ACC112 (cell line): ENCODE measurements at regions not wholly inside any gene's neighbourhood (a gene's known extent, or its start where the extent isn't known, plus 50 kb on each side); places are given as distances from the start of the nearest gene placed in this dataset.
A peak's percentile ranks its signal among the peaks of the same experiment; 100 is the strongest.

Experiments
- H2AFZ ChIP-seq: fragments of 200-600 bp; sonication (generic); one replicate; pipeline ENCODE4 v1.6.0; 2017; ENCODE audit warnings: antibody characterized with exemption, low read length; ENCODE audit not compliant: unreplicated experiment
- H3K27ac ChIP-seq: fragments of 200-600 bp; sonication (generic); 2 replicates; pipeline ENCODE4 v1.5.1; 2014; ENCODE audit warnings: low read depth, mild to moderate bottlenecking, antibody characterized with exemption, low read length, moderate library complexity
- H3K27me3 ChIP-seq: fragments of 200-600 bp; sonication (generic); 2 replicates; pipeline ENCODE4 v1.6.1; 2014; ENCODE audit warnings: mild to moderate bottlenecking, antibody characterized with exemption, low read length, moderate library complexity, mixed read lengths; ENCODE audit not compliant: insufficient read depth
- H3K36me3 ChIP-seq: fragments of 200-600 bp; sonication (generic); 2 replicates; pipeline ENCODE4 v1.6.1; 2016; ENCODE audit warnings: mild to moderate bottlenecking, antibody characterized with exemption, low read length, moderate library complexity, mixed read lengths; ENCODE audit not compliant: insufficient read depth
- H3K4me1 ChIP-seq: fragments of 200-600 bp; sonication (generic); one replicate; pipeline ENCODE4 v1.6.1; 2016; ENCODE audit warnings: low read length, mixed read lengths; ENCODE audit not compliant: insufficient read depth, unreplicated experiment, control insufficient read depth
- H3K4me3 ChIP-seq: fragments of 200-600 bp; sonication (generic); 2 replicates; pipeline ENCODE4 v1.5.1; 2014; ENCODE audit warnings: mild to moderate bottlenecking, low read depth, low read length
- H3K79me2 ChIP-seq: fragments of 200-600 bp; sonication (generic); one replicate; pipeline ENCODE4 v1.6.0; 2016; ENCODE audit warnings: low read length; ENCODE audit not compliant: control insufficient read depth, unreplicated experiment, insufficient read depth

DNA sequence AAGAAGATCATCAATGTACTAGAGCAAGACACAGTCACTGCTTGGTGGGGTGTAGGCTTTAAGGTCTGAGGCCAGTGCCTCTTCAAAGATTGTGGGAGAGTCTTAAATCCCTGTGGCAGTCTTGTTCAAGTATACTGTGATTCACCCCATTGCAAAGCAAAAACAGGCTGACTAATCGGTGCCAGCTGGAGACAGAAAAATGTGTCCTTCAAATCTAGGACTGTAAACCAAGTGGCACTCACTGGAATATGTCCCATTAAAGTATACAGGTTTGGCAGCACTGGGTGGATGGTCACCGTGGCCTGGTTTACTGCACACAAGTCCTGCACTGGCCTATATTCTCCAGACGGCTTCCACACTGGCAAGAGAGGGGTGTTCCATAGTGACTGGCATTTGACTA, 1315.3 kb downstream of the TMEM121 start:
- Histone ChIP-seq H3K36me3 (no peaks in the 10 kb centered on the region), H3K79me2 (no peaks in the 10 kb centered on the region), H3K4me3 (no peak overlapping the region), H3K4me1 (no peaks in the 10 kb centered on the region), H3K27ac (no peak overlapping the region), H3K27me3 (no peaks in the 10 kb centered on the region), H2AFZ (no peak overlapping the region)

DNA sequence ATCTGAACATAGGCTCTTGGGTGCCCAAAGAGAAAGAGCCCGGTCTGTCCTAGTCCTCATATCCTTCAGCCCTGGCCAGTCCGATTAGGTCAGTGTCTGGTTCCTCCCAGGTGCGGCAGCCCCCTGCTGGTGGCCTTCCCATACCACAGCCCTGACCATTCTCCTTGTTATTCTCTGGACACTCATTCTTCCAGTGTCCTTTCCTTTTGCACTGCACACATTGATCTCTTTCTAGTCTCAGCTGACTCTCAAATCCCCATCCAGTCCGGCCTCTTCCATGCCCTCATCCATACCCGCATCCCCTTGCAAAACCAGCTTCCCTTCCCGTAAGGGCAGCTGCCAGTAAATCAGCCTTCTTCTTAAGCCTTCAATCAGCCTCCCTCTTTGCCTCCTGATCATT, 1316.3 kb downstream of the TMEM121 start:
- no peaks in the 10 kb centered on the region for H3K36me3 ChIP-seq
- no peaks in the 10 kb centered on the region for H3K4me1 ChIP-seq
- H2AFZ ChIP-seq: no peak overlapping the region
- no peaks in the 10 kb centered on the region for H3K27me3 ChIP-seq
- H3K27ac ChIP-seq: no peak overlapping the region
- H3K4me3 ChIP-seq: no peak overlapping the region
- no peaks in the 10 kb centered on the region for H3K79me2 ChIP-seq

DNA sequence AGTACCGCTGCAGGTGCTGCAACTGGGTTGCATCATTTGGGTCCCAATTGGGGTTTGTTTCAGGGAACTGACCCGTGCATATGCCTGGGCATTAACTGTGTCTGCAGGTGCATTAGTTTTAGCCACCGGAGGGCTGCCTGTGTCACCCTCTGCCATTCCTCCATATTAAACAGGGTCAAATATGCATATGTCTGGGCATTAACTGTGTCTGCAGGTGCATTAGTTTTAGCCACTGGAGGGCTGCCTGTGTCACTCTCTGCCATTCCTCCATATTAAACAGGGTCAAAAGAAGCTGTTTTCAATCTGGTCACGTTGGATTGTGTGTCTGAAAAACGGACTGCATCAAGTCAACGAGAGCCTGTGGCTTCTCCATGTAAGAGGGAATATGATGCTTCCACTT, 1317.0 kb downstream of the TMEM121 start:
- H3K36me3 ChIP-seq: no peaks in the 10 kb centered on the region
- H3K79me2 ChIP-seq: no peaks in the 10 kb centered on the region
- no peaks in the 10 kb centered on the region for H3K4me1 ChIP-seq
- no peak overlapping the region for H2AFZ ChIP-seq
- no peak overlapping the region for H3K4me3 ChIP-seq
- no peaks in the 10 kb centered on the region for H3K27me3 ChIP-seq
- no peak overlapping the region for H3K27ac ChIP-seq

DNA sequence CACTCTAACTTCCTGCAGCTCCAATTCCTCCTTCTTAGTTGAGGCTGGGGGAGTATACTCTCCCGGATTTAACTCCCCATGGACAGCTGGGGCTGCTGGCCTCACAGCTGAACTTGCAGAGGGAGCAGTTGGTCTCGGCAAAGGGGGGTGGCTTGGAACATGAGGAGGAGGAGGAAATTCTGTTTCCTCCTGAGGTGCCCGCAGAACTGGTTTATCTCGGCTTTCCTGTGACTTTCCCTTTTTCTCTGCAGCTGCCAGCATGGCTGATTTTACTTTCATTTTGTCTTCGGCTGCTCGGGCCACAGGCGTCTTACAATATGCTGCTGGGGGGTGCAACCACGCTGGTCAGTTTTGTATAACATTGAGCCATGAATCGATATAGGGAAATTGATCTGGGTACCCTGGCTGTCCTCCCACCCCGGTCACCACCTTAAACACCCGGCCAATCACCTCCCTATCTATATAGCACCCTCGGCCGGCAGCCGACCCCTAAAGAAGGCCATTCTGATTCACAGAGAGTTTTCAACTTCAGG, 1317.6 kb downstream of the TMEM121 start:
- no peaks in the 10 kb centered on the region for H3K27me3 ChIP-seq
- no peaks in the 10 kb centered on the region for H3K36me3 ChIP-seq
- no peak overlapping the region for H3K27ac ChIP-seq
- H3K4me1 ChIP-seq: no peaks in the 10 kb centered on the region
- peak overlapping the region; percentile 65 for H3K4me3 ChIP-seq
- H3K79me2 ChIP-seq: no peaks in the 10 kb centered on the region
- no peak overlapping the region for H2AFZ ChIP-seq

- no peaks in the 10 kb centered on the region for H3K36me3 ChIP-seq
- no peaks in the 10 kb centered on the region for H3K79me2 ChIP-seq
- no peaks in the 10 kb centered on the region for H3K27me3 ChIP-seq
- peak overlapping the region; percentile 65; the same call in 1 of the 2 replicates for H3K4me3 ChIP-seq
- H3K27ac ChIP-seq: no peak overlapping the region
- H2AFZ ChIP-seq: no peak overlapping the region
- no peaks in the 10 kb centered on the region for H3K4me1 ChIP-seq
Observed at GRCh38 chr14:106844608-106845285, 1318.4 kb downstream of the TMEM121 start.

- H3K27me3 ChIP-seq: no peaks in the 10 kb centered on the region
- no peaks in the 10 kb centered on the region for H3K79me2 ChIP-seq
- H3K4me3 ChIP-seq: no peak overlapping the region
- H3K36me3 ChIP-seq: no peaks in the 10 kb centered on the region
- no peak overlapping the region for H2AFZ ChIP-seq
- no peaks in the 10 kb centered on the region for H3K4me1 ChIP-seq
- H3K27ac ChIP-seq: peak overlapping the region; percentile 16; the same call in 1 of the 2 replicates
Observed at GRCh38 chr14:106845286-106846087, 1319.1 kb downstream of the TMEM121 start.

DNA sequence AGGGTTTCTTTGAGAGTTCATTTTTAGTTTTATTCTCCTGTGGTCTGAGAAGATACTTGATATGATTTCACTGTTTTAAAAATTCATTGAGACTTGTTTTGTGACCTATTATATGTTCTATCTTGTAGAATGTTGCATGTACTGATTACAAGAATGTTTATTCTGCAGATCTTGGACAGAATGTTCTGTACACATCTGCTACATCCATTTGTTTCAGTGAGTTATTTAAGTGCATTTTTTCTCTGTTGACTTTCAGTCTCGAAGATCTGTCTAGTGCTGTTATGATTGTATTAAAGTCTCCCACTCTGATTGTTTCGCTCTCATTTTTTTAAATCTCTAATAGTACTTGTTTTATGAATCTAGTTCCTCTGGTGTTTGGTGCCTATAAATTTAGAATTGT, 1319.8 kb downstream of the TMEM121 start:
- H3K27me3 ChIP-seq: no peaks in the 10 kb centered on the region
- peak overlapping the region; percentile 16; the same call in 1 of the 2 replicates for H3K27ac ChIP-seq
- no peaks in the 10 kb centered on the region for H3K4me1 ChIP-seq
- H3K4me3 ChIP-seq: no peak overlapping the region
- no peak overlapping the region for H2AFZ ChIP-seq
- no peaks in the 10 kb centered on the region for H3K36me3 ChIP-seq
- no peaks in the 10 kb centered on the region for H3K79me2 ChIP-seq

GRCh38 chr14:106848330-106849121, 1322.1 kb downstream of the TMEM121 start:
- H3K36me3 ChIP-seq: no peaks in the 10 kb centered on the region
- no peaks in the 10 kb centered on the region for H3K27me3 ChIP-seq
- no peaks in the 10 kb centered on the region for H3K4me1 ChIP-seq
- no peaks in the 10 kb centered on the region for H3K79me2 ChIP-seq
- H2AFZ ChIP-seq: no peak overlapping the region
- no peak overlapping the region for H3K4me3 ChIP-seq
- no peak overlapping the region for H3K27ac ChIP-seq

DNA sequence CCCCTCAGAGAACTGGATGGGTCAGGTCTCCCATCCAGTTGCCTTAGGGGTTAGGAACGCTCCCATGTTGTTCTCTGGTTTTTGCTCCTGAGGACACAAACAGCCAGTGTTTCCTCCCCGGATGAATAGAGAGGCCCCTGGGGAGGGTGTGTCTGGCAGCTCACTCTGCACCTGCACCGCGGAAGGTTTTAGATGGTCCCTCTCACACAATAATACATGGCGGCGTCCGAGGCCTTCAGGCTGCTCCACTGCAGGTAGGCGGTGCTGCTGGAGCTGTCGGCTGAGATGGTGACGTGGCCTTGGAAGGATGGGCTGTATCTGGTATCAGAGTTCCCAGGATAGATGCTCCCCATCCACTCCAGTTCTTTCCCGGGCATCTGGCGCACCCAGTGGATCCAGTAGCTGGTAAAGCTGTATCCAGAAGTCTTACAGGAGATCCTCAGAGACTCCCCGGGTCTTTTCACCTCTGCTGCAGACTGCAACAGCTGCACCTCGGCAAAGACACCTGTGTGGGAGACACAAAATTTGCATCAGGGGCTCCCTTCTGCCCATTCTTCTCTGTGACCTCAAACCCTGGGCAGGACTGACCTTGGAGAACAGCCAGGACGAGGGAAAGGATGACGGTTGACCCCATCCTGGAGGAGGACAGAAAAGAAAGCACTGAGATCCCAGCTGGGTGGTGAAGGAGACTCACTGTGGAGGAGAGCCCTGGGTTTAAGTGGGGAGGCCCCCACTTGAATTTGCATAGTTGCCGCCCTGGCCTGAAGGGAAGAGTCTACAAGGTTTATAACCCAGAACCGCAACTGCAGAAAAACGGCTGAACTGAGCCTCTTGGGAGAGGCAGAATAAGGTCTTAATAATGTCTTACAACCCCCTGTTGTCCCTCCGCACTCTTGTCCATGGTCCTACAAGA, 1324.8 kb downstream of the TMEM121 start:
- no peaks in the 10 kb centered on the region for H3K79me2 ChIP-seq
- H3K4me3 ChIP-seq: no peak overlapping the region

More for the DNA sequence above, 1324.8 kb downstream of the TMEM121 start:
- Histone ChIP-seq H2AFZ (no peak overlapping the region), H3K27ac (no peak overlapping the region), H3K4me1 (no peaks in the 10 kb centered on the region), H3K27me3 (no peaks in the 10 kb centered on the region), H3K36me3 (no peaks in the 10 kb centered on the region)
